NCI-H82 treated with DMSO at 0.1 percent for 48 hours (cell line): ENCODE measurements at regions not wholly inside any gene's neighbourhood (a gene's known extent, or its start where the extent isn't known, plus 50 kb on each side); places are given as distances from the start of the nearest gene placed in this dataset.
"Not testable (repeated sequence)": the region's sequence is repeated elsewhere in the genome, so short reads cannot be mapped to it uniquely, and the experiment has no call there.

Experiments
- DNase-seq: peaks from one replicate; lab custom pipeline; 2025; ENCODE audit not compliant: unreplicated experiment; lab: John Stamatoyannopoulos, UW

DNA sequence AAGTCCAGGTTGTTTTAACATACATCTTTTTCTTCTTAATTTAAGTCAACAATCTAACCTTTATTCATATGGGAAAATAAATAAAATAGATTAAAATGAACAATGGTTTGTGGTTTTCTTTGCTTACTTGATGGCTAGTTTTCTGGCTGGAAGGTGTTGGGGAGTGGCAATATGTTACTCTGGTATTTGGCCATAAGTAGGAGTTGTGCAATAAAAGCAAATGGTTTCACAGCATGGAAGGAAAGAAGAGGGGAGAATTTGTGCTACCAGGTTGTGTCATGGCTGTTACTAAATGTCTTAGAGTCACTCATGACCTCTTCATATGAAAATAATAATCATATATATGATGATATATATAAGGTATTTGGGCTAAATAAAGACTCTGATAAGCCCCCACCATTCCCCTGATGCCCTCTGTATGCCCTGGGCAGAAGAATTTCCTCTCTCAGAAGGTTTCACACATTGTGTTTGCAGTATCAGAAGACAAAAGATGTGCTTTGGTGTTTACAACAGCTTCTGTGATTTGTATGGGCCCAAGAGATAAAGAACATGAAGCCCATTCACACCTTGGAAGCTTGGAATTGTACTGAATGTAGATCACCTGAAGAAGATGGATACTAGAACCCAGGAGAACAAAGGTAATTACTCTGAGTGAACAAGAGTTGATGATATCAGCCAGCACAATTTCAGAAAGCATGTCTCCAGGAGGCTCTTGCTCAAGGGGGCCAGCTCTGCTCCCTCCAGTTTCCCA lies 160.9 kb downstream of the ALG10B start:
- DNase-seq: no peak

GRCh38 chr12:38480594-38480993 lies 164.0 kb downstream of the ALG10B start:
- no peak for DNase-seq

- no peak for DNase-seq
Measured at GRCh38 chr12:38484821-38485449, 168.4 kb downstream of the ALG10B start.

DNA sequence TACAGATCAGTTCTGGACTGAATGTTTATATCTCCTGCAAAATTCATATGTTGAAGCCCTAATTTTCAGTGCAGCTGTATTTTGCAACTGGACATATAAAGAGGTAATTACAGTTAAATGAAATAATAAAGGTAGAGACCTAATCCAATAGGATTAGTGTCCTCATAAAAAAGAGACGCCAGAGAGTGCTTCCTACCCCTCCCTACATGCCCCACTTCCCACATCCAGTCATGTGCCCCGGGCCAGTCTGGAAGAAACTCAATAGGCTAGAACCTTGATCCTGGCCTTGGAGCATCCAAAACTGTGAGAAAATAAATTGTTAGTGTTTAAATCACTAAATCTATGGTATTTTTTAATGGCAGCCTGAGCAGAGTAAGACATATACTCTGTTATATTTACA lies 172.3 kb downstream of the ALG10B start:
- no peak for DNase-seq

DNA sequence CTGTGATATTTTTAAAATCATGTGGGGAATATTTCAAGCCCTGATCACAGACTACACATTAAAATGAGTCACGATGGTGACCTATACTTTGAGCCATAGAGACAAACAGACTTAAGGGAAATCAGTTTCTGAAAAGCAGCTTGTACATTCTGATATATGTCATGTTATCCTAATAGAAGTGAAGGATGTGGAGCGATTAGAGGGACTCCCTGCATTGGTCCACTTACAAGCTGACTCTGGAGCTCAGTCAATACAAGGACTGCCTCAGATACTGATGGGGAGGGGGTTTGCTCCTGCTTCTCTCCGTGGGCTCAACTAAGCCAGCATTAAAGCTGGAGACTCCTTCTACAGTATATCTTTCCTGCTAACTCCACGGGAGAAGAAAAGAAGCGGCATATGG lies 173.5 kb downstream of the ALG10B start:
- peak; percentile 6 for DNase-seq

DNA sequence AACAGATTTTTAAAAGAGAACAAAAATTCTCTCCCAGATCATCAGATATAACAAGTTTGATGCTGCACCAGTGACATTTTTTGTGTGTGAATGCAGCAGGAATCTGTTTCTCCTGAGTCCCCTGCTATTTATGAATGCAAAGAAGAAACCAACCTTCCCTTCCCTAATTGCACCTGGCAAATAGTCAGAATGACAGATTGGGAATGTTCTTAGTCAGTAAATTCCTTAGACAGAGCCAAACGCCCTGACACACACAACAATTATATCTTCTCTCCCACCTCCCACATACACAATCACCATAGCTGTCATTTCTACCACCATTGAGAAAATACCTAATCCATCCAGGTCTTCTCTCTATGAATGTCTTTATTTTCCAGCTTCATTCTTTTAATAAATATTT lies 174.4 kb downstream of the ALG10B start:
- DNase-seq: no peak

- no peak for DNase-seq
Measured at GRCh38 chr12:38501481-38501880, 184.9 kb downstream of the ALG10B start.

DNA sequence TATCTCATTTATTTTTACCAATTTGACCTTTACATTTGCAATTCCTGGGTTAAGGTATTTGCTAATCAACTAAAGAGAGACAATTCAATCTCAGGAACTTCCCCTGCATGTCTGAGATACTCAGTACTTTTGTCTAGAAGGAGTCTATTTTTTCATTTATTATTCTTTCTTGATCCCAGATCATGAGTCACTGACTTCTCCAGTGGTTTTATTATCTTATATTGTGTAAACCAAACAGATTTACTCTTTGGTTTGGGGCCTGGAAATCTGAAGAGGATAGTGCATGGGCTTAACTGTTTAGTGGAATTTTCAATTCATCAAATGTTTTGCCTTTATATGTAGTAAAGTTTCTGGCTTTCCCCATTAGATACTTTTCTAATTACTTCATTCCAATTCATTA lies 185.4 kb downstream of the ALG10B start:
- DNase-seq: no peak

GRCh38 chr12:38502415-38502814 lies 185.8 kb downstream of the ALG10B start:
- DNase-seq: peak; percentile 85

- no peak for DNase-seq
Measured at GRCh38 chr12:38507839-38508238, 191.3 kb downstream of the ALG10B start.

GRCh38 chr12:38508246-38508645 lies 191.7 kb downstream of the ALG10B start:
- no peak for DNase-seq

DNA sequence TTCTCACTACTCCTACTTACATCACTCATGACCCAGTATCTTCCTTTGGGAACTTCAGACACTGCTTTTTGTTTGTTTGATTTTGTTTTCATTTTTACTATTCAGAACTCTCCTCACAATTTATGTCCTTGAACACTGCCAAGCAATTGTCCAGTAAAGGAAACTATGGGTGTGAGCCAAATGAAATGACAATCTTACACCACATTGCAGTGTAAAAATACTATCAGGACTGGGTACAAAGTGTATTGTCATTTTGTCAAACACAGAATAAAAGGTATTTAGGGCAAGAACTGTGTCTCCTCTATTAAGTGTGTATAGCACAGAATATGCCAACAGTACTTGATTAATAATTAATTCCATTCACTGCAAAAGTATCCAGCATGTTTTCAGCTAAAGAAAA lies 199.3 kb downstream of the ALG10B start:
- DNase-seq: no peak

DNA sequence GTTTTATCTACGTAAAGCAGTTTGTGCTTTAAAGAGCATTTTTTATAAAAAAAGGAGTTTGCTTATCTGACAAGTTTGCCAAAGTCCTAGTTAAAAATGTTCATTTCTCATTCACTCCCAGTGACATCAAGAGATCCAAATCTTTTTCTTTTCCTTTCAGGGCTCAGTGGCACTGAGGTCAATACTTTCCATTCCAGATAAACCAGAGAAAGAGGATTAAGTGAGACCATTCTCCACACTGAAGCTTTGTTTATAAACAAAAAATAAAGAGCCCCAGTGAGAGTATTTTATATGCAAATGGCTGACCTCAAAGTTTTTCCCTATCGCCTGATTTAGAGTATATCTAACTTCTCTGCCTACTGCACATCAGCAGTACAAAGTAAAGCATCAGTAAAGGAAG lies 199.8 kb downstream of the ALG10B start:
- no peak for DNase-seq

DNA sequence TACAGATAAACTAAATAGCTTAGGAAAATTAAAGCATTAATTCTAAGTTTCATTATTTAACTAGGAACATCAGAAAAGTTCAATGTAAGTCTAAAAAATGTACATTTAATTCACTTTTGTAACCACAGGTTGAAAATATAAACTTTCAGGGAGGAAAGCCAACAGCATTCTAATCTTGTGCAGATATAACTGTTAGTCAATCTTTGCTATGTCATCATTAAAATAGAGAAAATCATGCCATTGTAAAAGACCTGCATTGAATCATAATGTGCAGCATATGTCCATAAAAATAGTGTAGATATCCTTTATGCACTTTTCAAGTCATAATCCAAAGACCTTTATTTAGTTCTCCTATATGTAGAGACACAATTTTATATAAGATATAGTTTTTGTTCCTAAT lies 207.3 kb downstream of the ALG10B start:
- DNase-seq: no peak

DNA sequence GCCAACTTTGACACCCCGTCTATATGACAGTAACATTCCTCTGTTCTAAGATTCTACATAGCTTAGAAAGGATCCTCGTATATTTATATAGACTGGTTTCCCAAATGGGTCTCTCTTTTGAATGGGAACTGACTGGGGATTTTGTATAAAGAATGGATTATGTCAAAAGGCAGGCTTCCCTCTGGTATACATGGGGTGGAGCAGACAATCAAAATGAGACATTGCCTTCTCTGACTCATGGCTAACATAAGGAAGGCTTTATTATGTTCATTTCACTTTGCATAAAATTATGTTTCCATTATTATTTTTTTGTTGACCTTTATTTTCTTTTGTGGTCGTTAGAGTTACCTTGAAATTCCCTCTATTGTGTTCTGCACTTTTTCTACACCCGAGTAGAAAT lies 211.1 kb downstream of the ALG10B start:
- no peak for DNase-seq

DNA sequence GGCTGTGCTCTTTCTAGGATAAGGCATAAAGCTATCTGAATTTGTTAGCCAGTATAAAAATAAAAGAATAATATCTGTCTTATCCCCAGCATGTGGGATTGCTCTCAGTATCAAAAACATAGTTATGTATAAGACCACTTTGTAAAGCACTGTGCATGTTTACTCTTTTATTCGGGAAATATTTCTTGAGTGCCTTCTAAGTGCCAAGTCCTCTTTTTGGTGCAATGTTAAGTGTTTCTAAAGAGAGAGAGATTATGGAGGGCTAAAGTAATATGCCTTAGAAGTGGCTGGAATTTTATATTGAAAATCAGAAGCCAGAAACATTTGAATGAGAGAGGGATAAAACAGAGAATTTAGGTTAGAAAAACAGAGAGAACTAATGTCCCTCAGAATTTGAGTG lies 212.0 kb downstream of the ALG10B start:
- DNase-seq: no peak

- not testable (repeated sequence) for DNase-seq
Measured at GRCh38 chr12:38529281-38529680, 212.7 kb downstream of the ALG10B start.

- no peak for DNase-seq
Measured at GRCh38 chr12:38538319-38538718, 221.7 kb downstream of the ALG10B start.

DNA sequence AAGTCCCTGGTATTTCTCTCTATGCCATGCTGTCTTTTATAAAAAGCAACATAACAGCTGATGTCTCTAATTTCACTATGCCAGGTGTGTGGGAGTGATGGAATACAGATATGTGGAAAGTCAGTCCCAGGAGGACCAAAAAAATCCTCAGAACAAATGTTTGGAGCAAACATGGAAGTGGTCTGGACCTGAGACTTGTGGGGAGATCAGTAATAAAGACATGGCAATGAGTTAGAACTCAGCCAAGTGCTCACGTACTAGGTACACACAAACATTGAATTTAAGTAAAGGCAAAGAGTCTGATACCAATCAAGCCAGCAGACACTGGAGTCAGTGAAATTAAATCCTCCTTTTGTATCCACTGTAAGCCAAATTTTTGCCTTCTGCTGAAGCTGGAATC lies 223.6 kb downstream of the ALG10B start:
- no peak for DNase-seq

DNA sequence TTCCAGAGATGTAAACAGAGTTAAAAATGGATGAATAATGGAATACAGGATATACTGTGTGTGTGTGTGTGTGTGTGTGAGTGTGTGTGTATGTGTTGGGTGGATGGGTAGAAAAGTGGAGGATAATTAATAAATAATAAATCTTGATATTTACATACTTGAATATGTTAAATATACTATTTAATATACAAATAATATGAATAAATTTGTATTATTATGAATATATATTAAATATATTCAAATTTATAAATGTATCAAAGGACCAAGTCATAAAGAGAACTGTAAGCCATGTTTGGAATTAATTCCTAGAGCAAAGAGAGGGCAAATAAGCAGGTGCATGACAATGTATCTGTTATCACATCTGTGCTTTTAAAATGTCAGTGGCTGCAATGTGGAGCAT lies 225.3 kb downstream of the ALG10B start:
- no peak for DNase-seq

DNA sequence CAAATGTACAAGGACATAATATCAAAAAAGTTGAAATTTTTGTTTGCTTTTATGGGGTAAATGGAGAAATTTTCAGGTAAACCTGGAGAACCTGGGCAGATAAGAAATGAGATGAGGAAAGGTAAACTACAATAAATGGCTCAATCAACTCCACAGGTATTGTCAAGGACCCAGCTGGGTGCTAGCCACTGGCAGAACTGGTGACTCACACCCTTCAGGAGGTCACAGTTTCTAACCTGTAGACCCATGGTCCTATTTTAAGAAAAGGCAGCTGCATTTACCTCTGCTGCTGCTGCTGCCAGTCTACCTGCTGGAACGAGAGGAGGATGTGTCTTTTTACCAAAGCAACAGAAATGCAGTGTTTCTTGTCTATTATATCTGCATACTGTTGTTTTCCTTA lies 226.6 kb downstream of the ALG10B start:
- no peak for DNase-seq

DNA sequence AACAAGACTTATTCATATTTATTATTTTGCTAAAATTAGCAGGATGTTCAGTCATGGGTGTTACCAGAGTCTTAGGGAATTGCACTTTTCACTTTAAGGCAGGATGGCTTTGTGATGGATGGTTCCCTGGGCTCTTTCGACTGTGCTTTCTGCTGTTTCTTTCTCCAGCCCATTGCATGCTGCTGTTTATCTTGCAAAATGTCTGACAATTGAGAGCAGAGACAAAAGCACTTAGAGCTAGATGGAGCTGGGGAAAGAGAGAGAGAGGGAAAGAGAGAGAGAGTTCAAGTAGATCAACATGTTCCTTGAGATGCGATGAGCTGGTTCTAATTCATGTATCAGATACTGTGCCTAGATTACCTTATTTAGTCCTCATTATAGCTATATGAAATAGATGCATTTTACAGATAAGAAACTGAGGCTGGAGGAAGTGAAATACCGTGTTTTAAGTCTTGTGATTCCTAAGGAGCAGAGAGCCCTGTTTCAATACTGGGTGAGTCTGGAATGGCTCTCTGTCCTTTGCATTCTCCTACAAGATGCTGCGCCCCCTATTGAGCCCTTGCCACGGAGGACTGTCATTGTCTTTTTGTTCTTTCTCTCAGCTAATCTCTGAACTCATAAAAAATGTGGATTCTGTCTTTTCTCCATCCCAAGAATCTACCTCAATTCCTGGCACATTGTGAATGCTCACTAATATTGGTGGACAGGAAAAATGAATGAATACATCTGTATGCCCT lies 227.9 kb downstream of the ALG10B start:
- no peak for DNase-seq
